ENCODE measurements at regions not wholly inside any gene's neighbourhood (a gene's known extent, or its start where the extent isn't known, plus 50 kb on each side); places are given as distances from the start of the nearest gene placed in this dataset.
A peak's percentile ranks its signal among the peaks of the same experiment; 100 is the strongest.

DNA sequence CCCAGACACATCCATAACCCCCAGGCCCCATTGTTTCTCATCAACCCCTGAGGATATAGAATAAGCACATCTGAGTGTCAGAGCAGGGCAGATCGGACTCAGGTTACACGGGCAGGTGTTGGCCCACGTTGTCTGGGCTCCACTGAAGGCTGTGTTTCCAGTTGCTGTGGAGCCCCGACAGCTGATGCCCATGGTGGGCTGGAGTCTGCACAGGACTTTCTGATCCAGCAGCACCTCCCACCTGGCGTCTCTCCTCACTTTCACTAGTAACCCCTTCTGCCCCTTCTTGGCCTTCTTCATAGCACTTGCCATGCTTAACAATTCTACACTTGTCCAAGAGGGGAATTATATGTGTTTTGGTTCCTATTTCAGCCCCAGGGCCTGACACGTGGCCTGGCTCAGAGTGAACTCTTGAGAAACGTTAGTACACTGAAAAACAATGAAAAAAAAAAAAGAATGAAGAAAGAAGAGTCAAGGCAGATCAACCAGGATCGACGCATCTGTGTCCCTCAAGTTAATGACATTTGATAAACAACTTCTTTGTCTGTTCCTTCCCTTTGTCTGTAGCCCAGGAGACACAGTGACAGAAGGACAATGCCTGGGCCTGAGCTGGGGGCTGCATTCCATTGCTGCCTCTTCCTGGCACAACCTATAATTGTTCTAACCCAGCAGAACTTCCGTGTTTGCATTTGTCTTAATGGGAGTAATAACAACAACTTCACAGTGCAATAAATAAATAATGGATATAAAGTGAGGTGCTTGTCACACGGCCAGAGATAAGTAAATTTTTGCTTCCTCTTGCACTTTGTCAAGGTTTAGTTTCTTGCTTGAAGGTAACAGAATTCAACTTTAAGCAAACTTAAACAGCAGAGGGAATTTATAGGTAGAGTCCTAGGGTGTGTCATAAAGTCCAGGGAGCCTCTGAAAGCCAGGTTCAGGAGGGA lies 224.2 kb upstream of the SSTR4 start:
- no peak for TF ChIP-seq EZH2 (IDR thresholded peaks at IDR 0.05; ENCODE audit: borderline replicate concordance, insufficient read depth, low read depth, low read length, poor library complexity, severe bottlenecking)
- no peak for TF ChIP-seq CTCF (IDR thresholded peaks at IDR 0.05)

GRCh38 chr20:22814471-22815205 lies 220.5 kb upstream of the SSTR4 start:
- H3K4me2 ChIP-seq (replicated peaks; ENCODE audit: low read depth, low read length, poor library complexity, severe bottlenecking) = no peak overlapping the region
- H3K79me2 ChIP-seq (ENCODE audit: control insufficient read depth, insufficient read depth, low read length) = no peaks in the 10 kb centered on the region
- ATAC-seq (ENCODE audit: low read depth) = no peak
- no peaks in the 10 kb centered on the region for H3K4me1 ChIP-seq (ENCODE audit: control insufficient read depth in 2 of 2, insufficient read depth in 2 of 2, low read length in 2 of 2)
- 19% methylated on average over 8 of the region's 9 CpGs for WGBS (ENCODE audit: insufficient coverage)
- no peak overlapping the region for H3K27ac Mint-ChIP-seq
- TF ChIP-seq EZH2 (IDR thresholded peaks at IDR 0.05; ENCODE audit: borderline replicate concordance, insufficient read depth, low read depth, low read length, poor library complexity, severe bottlenecking) = no peak
- TF ChIP-seq CTCF (IDR thresholded peaks at IDR 0.05) = no peak
- no peaks in the 10 kb centered on the region for H3K36me3 ChIP-seq (replicated peaks in 1 of 2; ENCODE audit: control extremely low read depth in 1 of 2, control insufficient read depth in 1 of 2, extremely low read depth in 1 of 2, insufficient read depth in 2 of 2, low read length in 1 of 2)
- no peak overlapping the region for H3K4me3 ChIP-seq (ENCODE audit: control extremely low read depth in 1 of 5, extremely low read depth in 1 of 5, insufficient read depth in 1 of 5, low read depth in 2 of 5, low read length in 4 of 5)
- no peaks in the 10 kb centered on the region for H3K27me3 Mint-ChIP-seq
- no peaks in the 10 kb centered on the region for H3K27me3 ChIP-seq (replicated peaks in 1 of 4; ENCODE audit: control extremely low read depth in 1 of 4, control insufficient read depth in 3 of 4, insufficient read depth in 4 of 4, low read length in 3 of 4)
- H3K4me1 Mint-ChIP-seq = no peaks in the 10 kb centered on the region
- intact Hi-C loops (cut with micrococcal nuclease) = no loop called here
- no peaks in the 10 kb centered on the region for H3K9me3 Mint-ChIP-seq (ENCODE audit: insufficient read depth)
- H3K4me3 Mint-ChIP-seq = no peak overlapping the region
- H2AFZ ChIP-seq (ENCODE audit: insufficient read depth, low read depth, low read length, poor library complexity, severe bottlenecking) = no peak overlapping the region
- CTCF ChIA-PET = no interaction called here
- H3K27ac ChIP-seq (ENCODE audit: low read length in 2 of 2) = no peak overlapping the region
- DNase-seq = no peak
- H3K9ac ChIP-seq (ENCODE audit: low read length) = no peak overlapping the region
- H3K9me3 ChIP-seq (ENCODE audit: control extremely low read depth in 1 of 3, control insufficient read depth in 2 of 3, insufficient read depth in 1 of 3, low read length in 2 of 3) = no peaks in the 10 kb centered on the region
- no peaks in the 10 kb centered on the region for H4K20me1 ChIP-seq (ENCODE audit: control insufficient read depth, insufficient read depth, low read length, poor library complexity, severe bottlenecking)
- POLR2A ChIA-PET = no interaction called here

More for the DNA sequence above, 224.2 kb upstream of the SSTR4 start:
- Histone ChIP-seq H3K79me2 (ENCODE audit: control insufficient read depth, insufficient read depth, low read length) (no peaks in the 10 kb centered on the region), H3K27ac (ENCODE audit: low read length in 2 of 2) (no peak overlapping the region), H3K9ac (ENCODE audit: low read length) (no peak overlapping the region), H3K4me1 (ENCODE audit: control insufficient read depth in 2 of 2, insufficient read depth in 2 of 2, low read length in 2 of 2) (no peaks in the 10 kb centered on the region), H3K27me3 (replicated peaks in 1 of 4; ENCODE audit: control extremely low read depth in 1 of 4, control insufficient read depth in 3 of 4, insufficient read depth in 4 of 4, low read length in 3 of 4) (no peaks in the 10 kb centered on the region), H3K36me3 (replicated peaks in 1 of 2; ENCODE audit: control extremely low read depth in 1 of 2, control insufficient read depth in 1 of 2, extremely low read depth in 1 of 2, insufficient read depth in 2 of 2, low read length in 1 of 2) (no peaks in the 10 kb centered on the region), H2AFZ (ENCODE audit: insufficient read depth, low read depth, low read length, poor library complexity, severe bottlenecking) (no peak overlapping the region), H3K4me3 (ENCODE audit: control extremely low read depth in 1 of 5, extremely low read depth in 1 of 5, insufficient read depth in 1 of 5, low read depth in 2 of 5, low read length in 4 of 5) (no peak overlapping the region), H3K4me2 (replicated peaks; ENCODE audit: low read depth, low read length, poor library complexity, severe bottlenecking) (no peak overlapping the region), H4K20me1 (ENCODE audit: control insufficient read depth, insufficient read depth, low read length, poor library complexity, severe bottlenecking) (no peaks in the 10 kb centered on the region), H3K9me3 (ENCODE audit: control extremely low read depth in 1 of 3, control insufficient read depth in 2 of 3, insufficient read depth in 1 of 3, low read length in 2 of 3) (peaks cover 0 to 3% (median 0%) of the 10 kb centered on the region in 3 donors)
- 86% methylated on average over 6 of the region's 11 CpGs for WGBS (ENCODE audit: insufficient coverage)
- ChIA-PET POLR2A (no interaction called here), CTCF (no interaction called here)
- no peaks in the 10 kb centered on the region for H3K27me3 Mint-ChIP-seq
- ATAC-seq (ENCODE audit: low read depth) = no peak
- H3K4me1 Mint-ChIP-seq = no peaks in the 10 kb centered on the region
- intact Hi-C loops (cut with micrococcal nuclease) = no loop called here
- H3K27ac Mint-ChIP-seq = no peak overlapping the region
- H3K9me3 Mint-ChIP-seq (ENCODE audit: insufficient read depth) = no peaks in the 10 kb centered on the region
- no peak overlapping the region for H3K4me3 Mint-ChIP-seq
- DNase-seq = peak; percentile 8
